Amygdala (tissue), 56 donors: ENCODE measurements at regions not wholly inside any gene's neighbourhood (a gene's known extent, or its start where the extent isn't known, plus 50 kb on each side); places are given as distances from the start of the nearest gene placed in this dataset.
"Not testable (repeated sequence)": the region's sequence is repeated elsewhere in the genome, so short reads cannot be mapped to it uniquely, and the experiment has no call there.

Experiments
- DNase-seq, 56 donors: peaks; one replicate each; lab custom pipeline; 2025; lab: John Stamatoyannopoulos, UW

DNA sequence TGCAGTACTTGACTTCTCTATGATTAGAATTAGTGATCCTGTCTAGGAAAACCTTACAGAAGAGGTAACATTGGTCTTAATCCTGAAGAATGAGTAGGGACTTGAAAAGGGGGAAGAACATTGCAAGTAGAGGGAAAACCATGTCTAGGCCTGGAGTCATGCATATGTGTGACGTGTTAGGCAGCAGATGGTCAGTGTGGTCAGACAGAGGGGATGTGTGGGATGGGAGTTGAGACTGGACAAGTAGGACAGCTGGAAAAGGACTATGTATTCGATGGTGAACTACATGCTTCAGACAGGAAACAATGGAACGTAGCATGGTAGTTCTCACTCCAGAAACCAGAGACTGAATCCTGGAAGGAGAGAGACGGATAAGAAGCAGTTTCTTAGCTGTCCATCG, 235.6 kb upstream of the LRTM1 start:
- no peak for DNase-seq

DNA sequence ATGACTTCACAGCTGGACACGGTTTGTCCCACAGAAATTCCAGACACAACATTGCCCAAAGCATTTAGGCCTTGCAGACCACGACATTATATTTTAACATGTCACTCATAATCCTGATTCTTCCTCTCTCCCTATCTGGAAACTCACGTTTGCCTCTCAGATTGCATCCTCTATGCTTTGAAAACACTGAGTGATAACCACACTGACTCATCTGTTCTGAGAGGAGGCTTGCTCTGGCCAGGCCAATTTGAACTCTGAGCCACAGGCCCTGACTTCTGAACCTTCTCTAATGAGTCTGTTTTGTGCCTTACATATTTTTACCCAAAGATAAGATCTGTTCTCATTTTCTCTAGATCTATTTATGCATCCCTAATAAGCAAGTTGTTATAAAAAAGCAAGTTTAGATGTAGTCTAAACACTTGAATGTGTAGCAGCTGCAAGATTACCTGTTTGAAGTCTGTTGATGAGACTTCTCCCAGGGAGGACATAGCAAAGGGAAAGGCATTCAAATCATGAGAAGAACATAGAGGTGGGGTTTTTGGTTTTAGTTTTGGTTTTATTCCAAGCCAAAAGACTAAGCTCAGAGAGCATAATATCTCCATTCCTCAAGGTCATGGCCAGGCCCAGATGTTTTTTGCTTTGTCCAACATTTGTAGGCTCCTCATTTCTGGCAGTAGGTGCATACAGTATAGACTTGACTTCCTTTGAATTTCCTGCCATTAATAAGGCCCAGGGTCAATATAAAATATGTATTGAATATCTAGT, 234.4 kb upstream of the LRTM1 start:
- DNase-seq: no peak

DNA sequence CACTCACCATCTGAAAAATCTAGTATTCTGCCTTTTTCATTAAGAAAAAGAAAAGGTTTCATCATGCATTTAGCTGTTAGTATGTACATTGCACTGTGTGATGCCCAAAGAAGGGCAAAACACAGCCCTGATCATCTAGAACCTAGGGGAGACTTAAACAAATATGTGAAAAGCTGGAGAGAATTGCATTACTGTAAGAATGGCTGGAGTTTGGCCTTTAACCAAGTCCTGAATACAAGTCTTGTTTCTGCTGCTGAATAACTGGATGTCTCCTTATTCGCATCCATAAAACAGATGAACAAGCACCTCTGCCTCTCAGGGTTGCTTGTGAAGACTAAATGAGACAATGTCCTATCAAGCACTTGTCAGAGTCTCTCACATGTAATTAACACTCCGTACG, 233.4 kb upstream of the LRTM1 start:
- DNase-seq: no peak

DNA sequence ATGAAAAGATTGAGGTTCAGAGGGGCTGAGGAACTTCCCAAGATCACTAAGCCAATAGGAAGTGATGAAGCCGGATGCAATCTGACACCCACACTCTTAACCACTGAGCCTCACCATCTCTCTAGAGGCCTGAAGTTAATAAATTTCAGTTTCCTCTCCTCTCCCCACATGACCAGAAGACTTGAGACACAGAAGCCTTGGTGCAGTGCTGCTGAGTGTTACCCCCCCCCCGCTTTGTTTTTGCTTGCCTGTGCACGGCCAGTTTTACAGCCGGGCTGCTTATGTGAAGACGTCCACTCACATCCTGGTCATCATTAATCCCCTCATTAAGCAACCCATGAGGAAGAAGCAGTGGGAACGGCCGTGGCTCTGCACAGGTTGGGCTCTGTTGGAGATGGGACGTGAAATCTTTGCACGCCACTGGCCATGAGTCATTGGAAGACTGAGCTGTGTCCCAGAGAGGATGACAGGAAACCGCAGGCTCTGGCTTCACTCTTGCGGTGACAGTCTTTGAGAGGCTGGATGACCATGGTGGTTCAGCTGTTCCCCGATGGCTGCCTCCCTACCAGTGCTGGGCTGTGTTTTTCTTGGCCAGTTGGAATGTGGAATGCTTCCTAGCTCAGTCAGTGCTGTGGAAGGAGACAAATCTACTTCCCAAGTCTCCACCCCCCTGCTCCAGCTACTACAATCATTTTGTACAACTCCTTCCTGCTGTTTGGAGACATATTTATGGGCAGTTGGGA, 232.6 kb upstream of the LRTM1 start:
- no peak for DNase-seq

DNA sequence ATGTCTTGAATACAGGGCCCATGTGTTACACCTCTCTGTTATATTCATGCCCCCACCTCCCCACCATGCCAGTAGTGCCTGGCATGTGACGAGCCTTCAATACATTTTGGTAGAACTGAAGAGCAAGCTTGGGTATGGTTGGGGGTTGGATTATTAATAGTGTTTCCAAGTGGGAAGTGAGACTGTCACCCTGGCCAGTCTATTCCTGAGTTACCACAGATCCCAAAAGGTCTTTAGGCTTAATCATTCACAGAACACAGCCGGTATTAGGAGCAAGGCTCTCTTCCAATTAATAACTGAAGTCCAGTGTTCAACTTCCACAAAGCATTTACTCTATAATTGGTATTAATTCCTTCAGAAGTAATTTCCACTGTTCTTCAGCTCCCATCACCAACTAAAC, 231.9 kb upstream of the LRTM1 start:
- DNase-seq: no peak

DNA sequence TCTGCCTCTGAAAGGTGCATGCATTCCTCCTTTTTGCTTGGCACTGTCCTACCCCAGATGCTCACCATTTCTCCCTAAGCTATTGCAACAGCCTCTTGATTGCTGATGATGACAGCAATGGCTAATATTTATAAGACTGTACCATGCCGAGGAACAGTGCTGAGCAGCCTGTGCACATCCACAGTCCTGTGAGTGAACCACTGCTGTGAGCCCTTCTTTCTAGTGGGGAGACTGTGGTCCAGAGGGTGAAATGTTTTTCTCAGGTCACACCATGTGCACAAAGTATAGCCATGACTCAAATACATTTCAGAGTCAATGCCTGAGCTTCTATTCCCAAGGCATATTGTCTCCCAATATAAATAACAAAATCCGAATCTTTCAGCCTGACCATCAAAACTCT, 231.2 kb upstream of the LRTM1 start:
- no peak for DNase-seq

DNA sequence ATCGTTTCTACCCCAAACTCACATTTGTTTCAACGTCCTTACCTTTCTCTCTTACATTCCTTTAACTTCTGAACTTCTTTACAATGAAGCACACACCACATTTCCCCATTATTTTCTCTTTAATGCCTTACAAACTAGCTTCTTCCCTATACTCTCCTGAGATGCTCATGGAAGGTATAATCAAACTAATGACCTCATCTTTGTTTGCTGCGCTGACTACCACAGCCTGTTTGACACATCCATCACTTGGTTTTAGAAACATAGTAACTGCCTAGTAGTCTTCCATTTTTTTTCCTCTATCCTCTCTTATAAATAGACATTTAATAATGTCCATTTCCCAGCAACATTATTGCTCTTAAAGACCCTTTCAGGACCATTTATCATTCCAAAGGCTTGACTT, 230.5 kb upstream of the LRTM1 start:
- DNase-seq: no peak

DNA sequence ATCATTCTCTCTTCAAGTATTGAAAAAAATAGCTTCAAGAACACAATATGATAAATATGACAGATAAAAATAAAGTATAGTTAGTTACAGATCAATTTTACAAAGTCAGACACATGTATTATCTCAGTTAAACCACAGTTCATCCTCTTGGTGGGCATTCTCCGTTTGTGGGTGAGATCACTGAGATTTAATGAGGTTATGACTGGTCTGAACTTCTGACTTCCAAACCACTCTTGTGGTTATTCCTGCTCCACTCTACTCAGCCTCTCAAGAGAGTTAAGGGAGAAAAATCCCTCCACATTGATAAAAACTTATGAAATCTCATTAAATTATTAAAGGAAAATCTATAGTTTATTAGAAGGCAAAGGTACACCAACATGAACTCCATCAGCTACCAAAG, 229.9 kb upstream of the LRTM1 start:
- DNase-seq: no peak

DNA sequence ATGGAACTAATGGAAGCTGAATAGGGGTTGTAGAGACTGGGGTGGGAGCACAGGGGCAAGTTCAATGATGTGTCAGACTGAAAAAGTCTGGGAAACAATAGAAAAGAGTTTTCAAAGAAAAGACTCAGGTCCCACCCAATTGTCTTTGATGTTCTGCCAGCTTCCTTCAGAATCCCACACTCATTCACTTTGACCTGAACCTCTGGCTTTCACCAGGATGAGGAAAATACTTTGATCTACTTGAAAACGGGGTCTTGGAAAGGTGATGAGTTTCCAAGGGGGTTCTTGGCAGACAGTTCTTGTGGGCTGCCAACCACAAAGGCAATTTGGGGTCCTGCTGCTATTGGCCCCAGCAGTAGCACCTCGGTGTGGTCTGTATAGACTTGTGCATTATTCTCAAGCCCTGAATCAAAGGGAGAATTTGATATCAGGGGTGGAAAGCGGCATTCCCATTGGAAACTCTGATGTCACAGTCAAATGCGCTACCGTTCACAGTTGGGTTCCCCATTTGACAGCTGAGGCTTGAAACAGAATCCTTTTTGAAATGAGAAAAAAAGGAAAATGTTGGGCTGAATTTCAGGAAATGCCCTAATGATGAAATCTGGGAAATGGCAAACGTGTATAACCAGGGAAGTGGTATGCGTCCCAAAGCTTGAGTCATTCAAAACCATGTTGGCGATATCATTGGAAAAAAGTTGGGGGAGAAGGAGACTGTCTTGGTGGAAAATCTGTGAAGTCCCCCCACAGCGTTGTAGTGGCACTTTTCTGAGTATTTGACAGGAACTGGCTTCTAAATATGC, 229.2 kb upstream of the LRTM1 start:
- DNase-seq: no peak

DNA sequence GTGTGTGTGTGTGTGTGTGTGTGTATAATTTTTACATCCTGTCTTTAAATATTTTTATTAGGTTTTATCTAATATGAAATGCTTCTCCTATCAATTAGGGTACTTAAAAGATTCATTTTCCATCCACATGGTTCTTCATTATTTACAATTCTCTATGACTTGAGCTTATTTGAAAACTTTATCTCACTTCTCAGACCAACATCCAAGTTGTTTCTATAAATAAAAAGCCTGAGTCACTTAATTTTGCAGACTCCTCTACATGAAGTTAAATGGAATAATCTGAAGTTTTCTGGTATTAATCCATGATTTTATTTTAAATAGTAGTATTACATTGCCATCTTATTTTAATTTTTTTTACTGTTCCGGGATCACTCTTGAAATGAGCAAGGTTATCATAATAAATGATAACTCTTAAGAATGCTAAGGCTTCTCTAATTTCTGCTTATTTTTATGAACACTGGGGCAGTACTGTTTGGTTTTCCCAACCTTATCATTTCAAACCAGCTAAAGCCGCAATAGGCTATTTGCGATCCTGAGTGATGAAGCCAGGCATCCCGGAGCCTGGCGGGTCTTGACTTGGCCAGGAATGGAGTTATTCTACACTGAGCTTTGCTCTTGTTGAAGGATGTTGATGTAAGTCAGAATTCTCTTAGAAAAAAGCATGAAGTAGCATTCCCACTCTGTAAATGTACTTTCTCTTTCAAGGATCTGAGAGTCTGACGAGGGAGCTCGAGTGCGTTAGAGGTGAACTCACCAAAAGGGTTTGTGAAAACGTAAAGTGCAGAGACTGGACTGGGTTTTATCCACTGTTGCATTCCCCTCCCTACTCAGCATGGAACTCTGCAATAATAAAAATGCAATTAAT, 220.2 kb upstream of the LRTM1 start:
- no peak for DNase-seq

DNA sequence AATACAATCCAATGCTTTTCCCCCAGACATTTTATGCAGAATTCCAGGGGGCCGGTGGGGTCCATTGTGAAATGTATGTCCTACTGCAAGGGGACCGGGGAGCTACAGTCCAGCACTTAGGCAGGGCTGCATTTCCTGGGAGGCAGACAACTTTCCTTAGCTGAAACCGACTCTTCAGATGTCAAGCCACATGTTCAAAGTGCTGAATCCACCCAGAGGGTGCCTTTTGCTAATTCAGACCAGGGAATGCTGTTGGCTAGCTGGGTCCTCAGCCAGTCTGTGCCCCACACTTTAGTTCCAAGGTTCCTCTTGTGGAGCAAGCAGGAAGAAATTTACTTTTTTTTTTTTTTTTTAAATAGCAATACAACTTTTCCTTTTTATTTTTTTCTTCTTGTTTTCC, 219.5 kb upstream of the LRTM1 start:
- DNase-seq: no peak

DNA sequence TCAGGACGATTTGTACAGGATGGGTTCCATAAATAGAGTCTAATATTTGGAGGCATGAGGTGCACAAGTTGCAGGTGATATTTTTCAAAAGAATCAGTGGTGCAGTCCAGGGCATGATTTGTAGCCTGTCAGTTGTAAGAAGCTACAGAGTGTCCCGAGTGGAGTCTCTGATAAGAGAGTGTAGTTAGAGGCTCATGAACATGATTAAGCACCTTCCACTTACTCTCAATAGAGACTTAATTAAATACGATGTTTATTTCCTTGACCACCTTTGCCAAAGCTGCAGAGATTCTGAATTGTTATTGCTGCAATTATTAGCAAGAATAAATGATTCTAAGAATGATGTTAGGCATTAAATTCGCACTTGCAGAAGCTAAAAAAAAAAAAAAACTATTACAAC, 218.4 kb upstream of the LRTM1 start:
- DNase-seq: no peak

DNA sequence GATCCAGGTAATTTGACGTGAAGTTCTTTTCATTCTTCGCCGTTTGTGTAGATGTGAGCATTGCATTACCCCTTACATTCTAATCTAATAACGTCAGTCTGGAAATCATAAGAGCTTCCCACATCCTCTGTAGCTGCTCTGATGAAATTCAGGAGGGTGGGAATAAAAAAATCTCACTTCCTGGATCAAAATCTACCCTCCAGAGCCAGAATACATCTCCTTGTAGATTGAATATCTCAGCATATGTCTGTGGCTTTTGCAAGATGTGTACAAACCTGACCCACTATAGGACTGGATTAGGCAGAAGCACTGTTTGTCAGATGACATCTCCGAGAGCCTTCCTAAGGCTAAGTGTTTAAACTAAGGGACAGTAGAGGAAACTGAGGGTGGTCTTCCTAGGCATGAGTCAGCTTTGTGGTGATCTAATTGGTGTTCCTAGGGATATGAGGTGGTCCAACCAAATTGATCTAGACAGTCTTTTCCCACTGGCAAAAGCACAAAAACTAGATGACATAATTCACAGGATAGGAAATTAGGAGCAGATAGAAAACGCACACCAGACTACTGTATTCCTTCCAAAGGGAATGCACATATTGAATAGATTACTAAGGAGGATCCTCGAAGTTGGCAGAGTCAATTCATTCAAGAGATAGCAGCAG, 216.3 kb upstream of the LRTM1 start:
- DNase-seq: no peak

DNA sequence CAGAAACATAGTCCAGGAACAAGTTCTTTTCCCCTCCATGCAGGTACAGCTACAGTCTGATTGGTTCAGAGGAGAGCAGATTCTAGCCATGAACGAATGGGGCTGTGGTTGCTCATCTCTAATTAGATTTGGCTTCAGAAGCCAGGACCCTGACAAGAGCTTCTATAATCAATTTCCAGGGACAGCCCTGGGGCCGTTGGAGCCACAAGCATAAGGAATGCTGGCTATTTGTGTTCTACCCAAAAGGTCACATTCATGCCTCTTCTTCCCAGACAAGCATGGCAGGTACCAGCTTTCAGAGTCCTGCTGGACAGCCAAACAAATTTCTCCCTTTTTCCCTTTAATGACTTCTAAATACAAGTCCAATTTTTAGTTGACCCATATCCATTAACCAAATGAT, 215.5 kb upstream of the LRTM1 start:
- no peak for DNase-seq

DNA sequence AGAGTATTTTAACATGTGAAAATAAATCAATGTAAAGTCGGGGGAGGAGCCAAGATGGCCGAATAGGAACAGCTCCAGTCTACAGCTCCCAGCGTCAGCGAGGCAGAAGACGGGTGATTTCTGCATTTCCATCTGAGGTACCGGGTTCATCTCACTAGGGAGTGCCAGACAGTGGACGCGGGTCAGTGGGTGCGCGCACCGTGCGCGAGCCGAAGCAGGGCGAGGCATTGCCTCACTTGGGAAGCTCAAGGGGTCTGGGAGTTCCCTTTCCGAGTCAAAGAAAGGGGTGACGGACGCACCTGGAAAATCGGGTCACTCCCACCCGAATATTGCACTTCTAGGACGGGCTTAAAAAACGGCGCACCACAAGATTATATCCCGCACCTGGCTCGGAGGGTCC, 208.4 kb upstream of the LRTM1 start:
- not testable (repeated sequence) for DNase-seq

DNA sequence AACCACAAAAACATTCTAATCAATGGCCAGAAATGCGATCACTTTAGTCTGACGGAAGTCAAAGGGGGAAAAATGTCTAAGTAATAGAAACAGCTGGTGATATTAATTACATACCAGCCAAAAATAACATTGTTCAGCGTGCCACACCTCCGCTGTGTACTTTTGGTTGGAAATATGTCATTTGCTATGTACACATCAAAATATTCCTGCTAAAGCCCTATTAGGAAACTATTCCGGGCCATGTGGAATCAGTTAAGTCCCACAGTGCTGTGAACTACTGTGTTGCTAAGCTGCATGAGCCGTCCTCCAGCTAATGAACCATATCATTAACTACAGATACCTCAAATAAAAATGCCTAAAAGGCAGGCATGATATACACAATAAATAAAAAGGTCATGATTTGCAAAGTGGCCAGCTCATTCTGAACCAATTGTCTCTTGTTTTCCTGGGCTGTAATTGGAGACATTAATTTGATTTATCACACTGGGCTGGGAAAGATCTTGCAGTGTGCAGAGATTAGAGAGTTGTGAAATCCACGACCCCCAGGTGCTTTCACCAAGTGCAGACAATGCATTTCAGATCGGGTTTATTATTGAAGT, 200.5 kb upstream of the LRTM1 start:
- no peak for DNase-seq

DNA sequence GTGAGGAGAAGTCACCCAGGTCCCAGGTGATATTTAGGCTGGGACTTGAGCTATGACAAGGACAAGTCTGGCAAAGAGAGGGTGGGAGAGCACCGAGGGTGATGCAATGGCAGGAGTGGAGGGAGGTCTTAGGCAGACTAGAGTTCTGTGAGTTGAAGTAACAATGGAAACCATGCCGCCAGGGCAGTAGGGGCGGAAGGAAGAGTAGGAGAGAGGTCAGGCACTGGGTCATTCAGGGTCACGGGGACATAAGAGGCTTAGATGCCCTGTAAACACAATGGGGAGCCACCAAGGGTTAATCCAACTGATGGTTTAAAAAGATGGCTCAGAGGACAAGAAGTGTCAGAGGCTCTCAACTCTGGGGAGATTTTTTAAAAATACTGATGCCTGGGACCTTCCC, 199.7 kb upstream of the LRTM1 start:
- no peak for DNase-seq

DNA sequence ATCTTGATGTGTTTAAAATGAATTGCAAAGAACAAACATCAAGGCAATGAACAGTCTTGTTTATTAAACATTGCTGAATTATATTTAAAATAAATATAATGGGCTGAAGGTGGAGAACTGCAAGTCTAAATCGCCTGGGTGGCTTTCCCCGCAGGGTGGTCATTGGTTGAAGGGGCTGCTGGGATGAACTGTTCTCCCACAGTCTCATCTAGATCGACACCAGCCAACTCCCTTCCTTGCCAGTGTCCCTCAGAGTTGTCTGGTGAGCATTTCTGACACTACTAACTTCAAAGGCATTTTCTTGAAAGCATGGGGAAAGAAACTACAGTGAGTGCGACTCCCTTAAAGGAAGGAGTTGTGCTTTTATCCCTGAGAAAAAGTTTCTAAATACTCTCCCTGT, 196.5 kb upstream of the LRTM1 start:
- no peak for DNase-seq
